H54 (cell line): ENCODE measurements at regions not wholly inside any gene's neighbourhood (a gene's known extent, or its start where the extent isn't known, plus 50 kb on each side); places are given as distances from the start of the nearest gene placed in this dataset.
"Not testable (repeated sequence)": the region's sequence is repeated elsewhere in the genome, so short reads cannot be mapped to it uniquely, and the experiment has no call there.

Experiments used
- DNase-seq: peaks from one replicate; pipeline ENCODE4 v3.0.0; 2011; ENCODE audit warnings: low spot score, mixed read lengths; ENCODE audit not compliant: insufficient read length
- FAIRE-seq: peaks from 3 replicates; lab custom pipeline; 2011; peaks lifted over from hg19 to GRCh38; lab: Jason Lieb, UNC
- POLR2A ChIP-seq: IDR thresholded peaks from 2 replicates; pipeline ENCODE4 v1.6.1; 2011; ENCODE audit warnings: low read depth, mild to moderate bottlenecking, low read length

DNA sequence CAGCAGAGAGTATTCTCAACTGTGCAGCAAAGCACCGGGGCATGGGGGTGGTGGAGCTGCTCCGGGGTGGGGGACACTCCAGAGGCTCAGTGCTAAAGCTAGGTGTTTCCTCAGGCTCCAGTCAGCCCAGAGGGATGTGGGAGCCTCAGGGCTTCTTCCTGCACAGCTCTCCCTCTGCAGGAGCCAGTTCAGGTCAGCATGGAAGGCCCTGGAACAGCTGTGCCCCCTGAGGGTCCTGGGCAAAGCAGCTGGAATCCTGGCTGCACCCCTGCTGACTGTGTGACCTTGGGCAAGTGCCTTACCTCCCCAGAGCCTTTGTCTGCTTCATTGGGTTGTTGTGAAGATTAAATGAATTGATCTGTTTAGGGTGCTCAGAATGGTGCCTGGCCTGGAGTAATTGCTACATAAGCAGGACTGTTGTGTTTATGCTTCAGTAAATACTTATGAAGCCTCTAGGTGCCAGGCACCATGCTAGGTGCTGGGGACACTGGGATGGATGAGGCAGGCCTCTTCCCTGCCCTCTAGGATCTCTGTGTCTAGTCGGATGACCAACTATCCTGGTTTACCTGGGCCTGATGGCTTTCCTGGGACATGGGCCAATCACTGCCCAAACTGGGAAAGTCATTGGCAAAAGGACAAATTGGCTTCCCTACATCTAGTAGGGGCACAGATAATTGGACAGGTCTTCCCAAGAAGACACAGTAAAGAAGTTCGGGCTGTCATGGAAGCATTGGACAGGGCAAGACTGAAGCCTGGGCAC, 64.2 kb upstream of the LCTL start:
- FAIRE-seq (no peak), DNase-seq (no peak)
- TF ChIP-seq POLR2A, result no peak

DNA sequence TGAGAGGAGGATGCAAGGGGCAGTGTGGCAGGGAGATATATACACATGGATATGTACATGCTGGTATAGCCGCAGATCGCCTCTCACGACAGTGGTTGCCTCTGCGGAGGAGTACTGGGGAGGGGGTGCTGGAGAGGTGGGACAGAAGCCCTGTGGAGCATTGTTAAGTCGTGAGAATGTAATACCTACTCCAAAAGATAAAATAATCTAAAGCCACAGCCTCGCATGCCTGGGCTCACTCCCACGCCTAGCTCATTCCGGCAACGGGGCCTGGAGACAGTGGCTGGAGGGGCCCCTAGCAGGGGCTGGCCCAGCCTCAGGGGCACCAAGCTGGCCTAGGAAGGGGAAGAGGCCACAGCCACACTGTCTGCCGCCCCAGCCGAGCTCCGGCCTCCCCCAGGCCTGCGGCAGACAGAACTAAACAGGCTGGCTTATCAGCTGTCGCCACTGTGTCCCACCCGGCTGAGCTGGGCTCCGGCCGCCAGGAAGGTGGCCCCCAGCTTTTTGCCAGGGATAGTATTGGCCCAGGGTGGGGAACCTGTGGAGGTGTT, 65.1 kb upstream of the LCTL start:
- no peak for FAIRE-seq
- TF ChIP-seq POLR2A, result no peak
- no peak for DNase-seq

DNA sequence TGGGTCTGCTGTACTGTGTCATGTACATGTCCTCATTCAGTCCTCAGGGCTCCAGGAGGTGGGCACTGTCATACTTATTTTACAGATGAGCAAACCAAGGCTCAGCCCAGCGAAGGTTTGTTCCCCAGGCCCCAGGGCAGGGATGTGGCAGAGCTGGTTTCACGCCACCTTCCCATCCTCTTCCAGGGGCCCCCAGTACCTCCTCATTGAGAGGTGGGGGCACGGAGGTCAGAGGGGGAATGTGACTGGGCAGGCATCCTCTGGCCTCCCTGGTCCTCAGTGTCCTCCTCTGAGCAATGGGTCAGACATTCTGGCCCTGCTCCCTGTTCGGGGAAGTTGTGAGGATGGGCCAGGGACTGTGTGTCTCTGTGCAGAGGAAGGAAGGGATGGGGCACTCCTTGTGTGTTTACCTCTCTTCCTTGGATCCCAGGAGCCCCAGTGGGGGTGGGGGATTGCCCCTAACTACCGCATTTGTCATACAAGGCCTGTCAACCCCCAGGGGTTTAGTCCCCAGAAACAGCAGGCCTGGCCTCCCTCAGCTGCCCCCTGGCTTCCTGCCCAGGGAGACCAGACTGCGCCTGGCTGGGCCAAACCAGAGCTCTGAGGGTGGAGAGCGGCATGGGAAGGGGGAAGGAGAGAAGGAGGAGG, 65.9 kb upstream of the LCTL start:
- DNase-seq (no peak), FAIRE-seq (no peak)
- no peak for TF ChIP-seq POLR2A

DNA sequence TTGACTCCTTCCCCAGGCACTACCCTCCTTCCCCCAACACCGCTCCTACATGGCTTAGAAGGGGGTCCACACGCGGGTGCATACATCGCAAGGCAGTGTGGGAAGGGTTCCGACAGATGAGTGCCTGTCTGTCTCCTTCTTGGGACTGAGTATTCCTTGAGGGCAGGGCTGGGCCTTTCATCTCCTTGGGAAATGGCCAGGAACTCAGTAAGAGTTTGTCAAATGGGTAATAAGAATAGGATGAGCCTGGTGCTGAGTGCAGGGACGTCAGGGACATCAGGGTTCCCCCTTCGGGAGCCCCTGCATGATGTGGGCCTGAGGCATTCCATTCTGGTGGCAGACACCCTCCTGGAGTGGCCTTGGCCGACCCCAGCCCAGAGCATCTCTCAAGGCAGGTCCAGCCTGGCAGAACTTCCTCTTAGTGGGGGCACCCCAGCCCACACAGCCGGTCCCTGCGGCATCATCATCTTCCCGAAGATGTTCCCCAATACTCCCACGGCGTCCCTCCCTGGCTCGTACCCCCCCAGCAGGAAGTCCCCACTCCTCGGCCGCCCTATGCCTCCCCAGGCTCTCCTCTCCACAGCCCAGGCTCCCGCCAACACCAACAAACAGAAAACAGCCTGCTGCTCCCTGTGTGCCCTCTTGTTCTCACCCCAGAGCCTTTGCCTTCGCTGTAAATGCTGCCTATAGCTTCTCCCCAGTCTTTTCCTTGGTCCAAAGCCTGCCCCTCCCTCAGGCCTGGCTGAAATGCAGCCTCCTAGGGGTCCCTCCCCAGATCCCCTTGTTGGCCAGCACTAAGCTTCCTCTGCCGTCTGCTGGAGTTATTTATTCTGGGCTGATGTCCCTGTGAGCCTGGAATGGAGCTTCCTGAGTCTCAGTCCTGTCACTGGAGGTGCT, 67.5 kb upstream of the LCTL start:
- FAIRE-seq, result no peak

DNA sequence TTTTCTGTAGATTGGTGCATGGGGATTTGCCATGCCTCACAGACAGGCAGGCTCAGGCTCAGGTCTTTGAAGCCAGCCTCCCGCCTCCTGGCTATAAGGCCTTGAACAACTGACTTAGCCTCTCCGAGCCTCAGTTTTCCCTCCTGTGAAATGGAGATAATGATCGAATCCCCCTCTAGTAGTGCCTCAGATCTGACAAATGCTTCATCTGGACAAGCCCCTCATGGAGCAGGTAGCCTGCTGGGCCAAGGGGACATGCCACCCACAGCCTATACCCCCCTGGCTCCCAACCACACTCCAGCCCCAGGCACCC, 68.1 kb upstream of the LCTL start:
- TF ChIP-seq POLR2A, result no peak
- no peak for DNase-seq
- FAIRE-seq, result no peak

More for the DNA sequence above, 67.5 kb upstream of the LCTL start:
- no peak for TF ChIP-seq POLR2A
- no peak for DNase-seq

DNA sequence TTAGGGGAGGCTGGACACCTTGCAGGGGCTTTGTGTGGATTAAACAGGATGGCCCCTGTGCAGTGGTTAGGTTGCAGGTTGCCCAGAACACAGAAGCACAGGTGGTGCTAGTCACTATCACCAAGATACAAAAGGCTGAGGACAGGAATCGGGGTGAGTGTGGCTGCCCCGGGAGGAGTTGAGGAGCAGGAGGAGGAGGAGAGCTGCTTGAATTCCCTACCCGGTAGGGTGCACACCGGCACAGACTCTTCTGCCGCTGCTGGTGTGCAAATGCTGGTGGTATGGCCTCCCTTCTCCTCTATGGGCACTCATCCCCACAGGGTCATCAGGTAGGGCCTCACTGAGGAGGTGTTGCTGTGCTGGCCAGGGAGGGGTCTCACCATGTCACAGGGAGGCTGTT, 67.5 kb upstream of the SMAD6 start:
- FAIRE-seq (no peak), DNase-seq (no peak)
- TF ChIP-seq POLR2A, result no peak

DNA sequence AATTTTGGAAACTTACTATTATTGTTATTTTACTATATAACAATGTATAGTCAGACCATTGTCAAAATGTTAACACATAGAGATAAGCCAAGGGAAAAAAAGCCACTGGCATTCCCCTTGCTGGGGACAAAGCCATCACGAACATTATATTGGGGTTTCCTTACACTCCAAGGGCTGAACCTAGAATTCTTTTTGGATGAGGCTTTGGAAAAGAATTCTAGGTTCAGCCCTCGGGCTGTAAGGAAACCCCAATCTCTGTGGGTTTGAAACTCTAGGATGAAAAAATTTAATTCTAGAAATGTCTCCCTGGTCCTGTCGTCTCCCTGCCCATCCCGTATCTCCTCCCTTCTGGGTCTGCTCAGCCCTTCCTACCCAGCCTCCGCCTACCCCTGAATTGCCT, 67.0 kb upstream of the SMAD6 start:
- FAIRE-seq (no peak), DNase-seq (no peak)
- no peak for TF ChIP-seq POLR2A

DNA sequence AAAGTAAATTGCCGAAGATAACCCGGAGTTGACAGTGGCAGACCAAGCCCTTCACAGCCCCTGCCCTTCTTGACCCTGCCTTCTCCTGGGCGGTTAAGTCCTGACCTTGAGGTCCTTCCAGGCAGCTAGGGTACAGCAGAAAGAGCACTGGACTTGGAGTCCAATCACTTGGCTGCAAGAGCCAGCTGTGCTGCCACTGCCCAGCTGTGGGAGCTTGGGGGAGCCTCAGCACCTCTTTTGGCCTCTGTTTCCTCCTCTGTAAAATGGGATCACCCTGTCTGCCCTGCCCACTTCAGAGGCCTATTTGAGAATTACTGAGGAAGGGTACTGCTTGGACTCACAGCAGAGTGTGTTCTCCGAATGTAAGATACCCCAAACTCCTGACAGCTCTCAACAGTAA, 66.2 kb upstream of the SMAD6 start:
- DNase-seq, result no peak
- no peak for FAIRE-seq

DNA sequence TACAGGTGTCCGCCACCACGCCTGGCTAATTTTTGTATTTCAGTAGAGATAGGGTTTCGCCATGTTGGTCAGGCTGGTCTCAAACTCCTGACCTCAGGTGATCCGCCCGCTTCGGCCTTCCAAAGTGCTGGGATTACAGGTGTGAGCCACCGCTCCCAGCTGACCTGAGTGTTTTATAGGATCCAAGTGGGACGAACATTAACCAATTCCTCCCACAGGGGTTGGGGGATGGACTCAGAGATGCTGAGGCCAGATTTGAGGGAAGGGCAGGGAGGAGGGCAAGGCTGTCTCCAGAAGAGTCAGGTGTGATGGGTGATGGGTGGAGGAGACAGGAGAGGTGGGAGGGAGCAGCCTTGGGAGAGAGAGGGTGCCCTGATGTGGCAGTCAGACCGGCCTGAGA, 65.0 kb upstream of the SMAD6 start:
- DNase-seq, FAIRE-seq: not testable (repeated sequence)

More for the DNA sequence above, 66.2 kb upstream of the SMAD6 start:
- no peak for TF ChIP-seq POLR2A

DNA sequence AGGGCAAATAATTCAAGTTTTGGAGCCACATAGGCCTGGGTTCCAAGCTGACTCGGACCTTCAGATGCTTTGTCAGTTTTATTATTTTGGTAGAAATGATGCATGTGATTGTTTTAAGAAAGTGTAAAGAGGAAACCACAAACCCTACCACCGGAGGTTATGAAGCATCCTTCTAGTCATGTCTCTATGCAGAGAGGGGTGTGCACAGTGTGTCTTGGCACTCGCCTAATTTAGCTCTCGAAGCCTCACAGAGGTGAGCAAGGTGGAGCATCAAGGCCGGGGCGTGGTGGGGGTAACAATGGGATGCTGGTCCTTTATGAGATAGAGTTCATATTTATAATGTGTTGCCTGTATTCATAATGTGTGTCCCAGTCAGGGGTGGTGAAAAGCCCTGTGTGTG, 63.7 kb upstream of the SMAD6 start:
- DNase-seq (no peak), FAIRE-seq (no peak)
- TF ChIP-seq POLR2A, result no peak

DNA sequence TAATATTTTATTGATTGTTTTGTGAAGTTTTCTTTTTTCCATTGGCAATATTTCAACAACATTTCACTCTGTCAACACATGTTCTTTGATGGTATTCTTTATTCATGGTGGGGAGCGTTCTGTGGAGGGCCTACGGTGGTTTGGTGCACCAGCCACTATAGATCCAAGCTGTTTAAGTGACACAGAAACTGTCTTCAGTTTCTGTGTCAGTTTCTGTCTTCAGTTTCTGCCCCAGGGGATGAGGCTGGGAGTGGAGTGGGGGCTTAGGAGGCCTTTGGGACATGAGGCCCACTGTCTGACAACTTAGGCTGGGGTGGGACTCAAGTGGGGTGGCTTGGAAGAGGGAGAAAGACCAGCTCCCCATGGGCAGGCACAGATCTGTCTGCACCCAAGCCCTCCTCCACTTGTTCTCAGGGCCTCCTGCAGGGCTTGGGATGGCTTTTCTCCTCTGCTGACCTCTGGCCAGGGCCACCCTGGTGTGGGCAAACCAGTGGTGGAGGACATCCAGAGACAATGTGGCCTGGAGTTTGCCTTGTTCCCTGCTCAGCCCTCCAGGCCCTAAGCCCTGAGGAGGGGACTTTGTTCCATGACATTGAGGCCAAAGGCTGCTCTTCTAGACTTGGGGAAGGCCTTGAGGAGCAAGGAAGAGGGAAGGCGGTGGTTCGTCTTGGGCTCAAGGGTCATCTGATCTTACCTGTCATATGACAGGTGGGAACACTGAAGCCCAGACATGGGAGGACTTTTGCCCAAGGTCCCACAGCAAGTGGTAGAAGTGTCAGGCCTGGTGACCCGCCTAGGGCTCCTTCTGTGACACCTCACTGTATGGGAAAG, 60.3 kb upstream of the SMAD6 start:
- no peak for TF ChIP-seq POLR2A
- DNase-seq (no peak), FAIRE-seq (no peak)

DNA sequence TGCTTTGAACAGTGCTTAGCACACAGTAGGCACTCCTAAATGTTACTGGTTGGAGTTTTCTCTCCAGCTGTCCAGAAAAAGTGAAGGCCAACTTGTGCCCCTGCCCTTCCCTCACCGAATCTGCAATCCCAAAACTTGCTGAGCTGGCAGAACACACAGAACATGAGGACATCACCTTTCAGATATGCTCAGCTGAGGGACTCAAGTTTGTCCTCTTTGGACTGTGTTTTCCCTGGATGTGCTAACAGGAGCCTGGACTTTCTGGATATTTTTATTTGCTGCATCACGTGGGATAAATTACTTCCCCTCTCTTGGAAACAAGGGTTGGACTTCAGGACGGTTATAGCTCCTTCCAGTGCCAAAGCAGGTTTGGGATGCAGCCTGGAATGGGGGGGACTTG, 59.5 kb upstream of the SMAD6 start:
- TF ChIP-seq POLR2A, result no peak
- DNase-seq, result no peak
- no peak for FAIRE-seq

DNA sequence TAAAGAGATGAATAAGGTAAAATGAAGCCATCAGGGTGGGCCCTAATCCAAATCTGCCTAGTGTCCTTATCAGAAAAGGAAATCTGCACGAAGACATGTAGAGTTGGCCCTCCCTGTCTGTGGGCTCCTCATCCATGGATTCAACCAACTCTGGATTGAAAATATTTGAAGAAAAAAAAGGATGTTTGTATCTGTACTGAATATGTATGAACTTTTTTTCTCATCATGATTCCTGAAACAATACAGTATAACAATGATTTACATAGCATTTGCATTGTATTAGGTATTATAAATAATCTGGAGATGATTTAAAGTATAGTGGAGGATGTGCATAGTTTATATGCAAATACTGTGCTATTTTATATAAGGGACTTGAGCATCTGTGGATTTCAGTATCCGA, 59.0 kb upstream of the SMAD6 start:
- FAIRE-seq, result no peak
- no peak for DNase-seq
- TF ChIP-seq POLR2A, result no peak
